HG03460 (cell line): ENCODE measurements at regions not wholly inside any gene's neighbourhood (a gene's known extent, or its start where the extent isn't known, plus 50 kb on each side); places are given as distances from the start of the nearest gene placed in this dataset.

Experiments used
- ATAC-seq: cut with Tn5 transposase; IDR thresholded peaks from one replicate; pipeline ENCODE4 v1.9.1; 2021; ENCODE audit not compliant: unreplicated experiment

- no peak for ATAC-seq
Measured at GRCh38 chr3:193897731-193898180, 238.2 kb upstream of the HES1 start.

GRCh38 chr3:193899001-193899400, 236.9 kb upstream of the HES1 start:
- ATAC-seq = no peak

GRCh38 chr3:193901007-193901406, 234.9 kb upstream of the HES1 start:
- ATAC-seq = no peak

- no peak for ATAC-seq
Measured at GRCh38 chr3:193902607-193903511, 233.1 kb upstream of the HES1 start.

- no peak for ATAC-seq
Measured at GRCh38 chr3:193903512-193903817, 232.5 kb upstream of the HES1 start.

- ATAC-seq = no peak
Measured at GRCh38 chr3:193903966-193904365, 232.0 kb upstream of the HES1 start.

GRCh38 chr3:193905541-193906396, 230.2 kb upstream of the HES1 start:
- ATAC-seq = no peak

GRCh38 chr3:193906849-193907410, 229.0 kb upstream of the HES1 start:
- ATAC-seq = no peak

GRCh38 chr3:193908181-193908744, 227.7 kb upstream of the HES1 start:
- ATAC-seq = no peak

- ATAC-seq = peak; percentile 65
Measured at GRCh38 chr3:193909387-193909786, 226.6 kb upstream of the HES1 start.

- ATAC-seq = no peak
Measured at GRCh38 chr3:193910310-193910709, 225.6 kb upstream of the HES1 start.

GRCh38 chr3:193910886-193911738, 224.8 kb upstream of the HES1 start:
- ATAC-seq = no peak

GRCh38 chr3:193911784-193912340, 224.1 kb upstream of the HES1 start:
- no peak for ATAC-seq

GRCh38 chr3:193912621-193913178, 223.2 kb upstream of the HES1 start:
- ATAC-seq = no peak

- no peak for ATAC-seq
Measured at GRCh38 chr3:193914602-193915001, 221.3 kb upstream of the HES1 start.

- ATAC-seq = no peak
Measured at GRCh38 chr3:193915099-193915498, 220.8 kb upstream of the HES1 start.

- no peak for ATAC-seq
Measured at GRCh38 chr3:193915613-193916012, 220.3 kb upstream of the HES1 start.

GRCh38 chr3:193917158-193917557, 218.8 kb upstream of the HES1 start:
- ATAC-seq = no peak

GRCh38 chr3:193921465-193921864, 214.5 kb upstream of the HES1 start:
- ATAC-seq = no peak
